ENCODE measurements at regions not wholly inside any gene's neighbourhood (a gene's known extent, or its start where the extent isn't known, plus 50 kb on each side); places are given as distances from the start of the nearest gene placed in this dataset.
A peak's percentile ranks its signal among the peaks of the same experiment; 100 is the strongest.

GRCh38 chr14:99118046-99118721 lies 153.8 kb downstream of the BCL11B start:
- Histone ChIP-seq H3K36me3 (ENCODE audit: control insufficient read depth, insufficient read depth, low read length) (no peaks in the 10 kb centered on the region), H3K4me3 (ENCODE audit: low read length) (no peak overlapping the region), H3K9me3 (ENCODE audit: control insufficient read depth, insufficient read depth, low read length) (no peaks in the 10 kb centered on the region), H3K4me1 (ENCODE audit: control insufficient read depth, insufficient read depth, low read length) (no peaks in the 10 kb centered on the region), H3K27ac (ENCODE audit: low read length) (no peak overlapping the region), H3K27me3 (ENCODE audit: control insufficient read depth, insufficient read depth, low read length) (no peaks in the 10 kb centered on the region)
- ATAC-seq (no peak), DNase-seq (peak in 1 of 2 donors; percentile 37)
- WGBS (ENCODE audit: insufficient coverage) = 21% methylated on average over 53 of the region's 53 CpGs
- H3K36me3 Mint-ChIP-seq = no peaks in the 10 kb centered on the region
- peaks cover 31 to 55% of the 10 kb centered on the region in 2 donors for H3K27me3 Mint-ChIP-seq (ENCODE audit: low read depth in 2 of 2)
- intact Hi-C loops (cut with micrococcal nuclease) = no loop called here
- peaks cover 0 to 4% of the 10 kb centered on the region in 2 donors for H3K9me3 Mint-ChIP-seq
- no peak for TF ChIP-seq CTCF (IDR thresholded peaks at IDR 0.05)
- H3K4me3 Mint-ChIP-seq = no peak overlapping the region
- H3K4me1 Mint-ChIP-seq = peaks cover 0 to 21% of the 10 kb centered on the region in 2 donors
- no peak overlapping the region for H3K27ac Mint-ChIP-seq

- no peak for DNase-seq
- no peak for ATAC-seq
- H3K9me3 Mint-ChIP-seq = peaks cover 0 to 4% of the 10 kb centered on the region in 2 donors
- Histone ChIP-seq H3K4me3 (ENCODE audit: low read length) (no peak overlapping the region), H3K27me3 (ENCODE audit: control insufficient read depth, insufficient read depth, low read length) (no peaks in the 10 kb centered on the region), H3K36me3 (ENCODE audit: control insufficient read depth, insufficient read depth, low read length) (no peaks in the 10 kb centered on the region), H3K4me1 (ENCODE audit: control insufficient read depth, insufficient read depth, low read length) (no peaks in the 10 kb centered on the region), H3K9me3 (ENCODE audit: control insufficient read depth, insufficient read depth, low read length) (no peaks in the 10 kb centered on the region), H3K27ac (ENCODE audit: low read length) (no peak overlapping the region)
- intact Hi-C loops (cut with micrococcal nuclease) = no loop called here
- peaks cover 0 to 21% of the 10 kb centered on the region in 2 donors for H3K4me1 Mint-ChIP-seq
- H3K27ac Mint-ChIP-seq = no peak overlapping the region
- no peak overlapping the region for H3K4me3 Mint-ChIP-seq
- TF ChIP-seq CTCF (IDR thresholded peaks at IDR 0.05) = no peak
- WGBS (ENCODE audit: insufficient coverage) = 79% methylated on average over 13 of the region's 13 CpGs
- peaks cover 31 to 50% of the 10 kb centered on the region in 2 donors for H3K27me3 Mint-ChIP-seq (ENCODE audit: low read depth in 2 of 2)
- H3K36me3 Mint-ChIP-seq = no peaks in the 10 kb centered on the region
Measured at GRCh38 chr14:99118946-99119345, 153.1 kb downstream of the BCL11B start.
